GM12878 (cell line): ENCODE measurements at regions not wholly inside any gene's neighbourhood (a gene's known extent, or its start where the extent isn't known, plus 50 kb on each side); places are given as distances from the start of the nearest gene placed in this dataset.

Source experiments
- ATAC-seq: fragments of 200-7000 bp; cut with Tn5 transposase; 3 replicates; pipeline ENCODE4 v1.9.1; 2020; ENCODE audit warnings: mild to moderate bottlenecking, moderate library complexity
- BruUV-seq: library from RNA; stranded (reverse); fragments of 400-500 nt; replicated peaks from 2 replicates; lab custom pipeline; 2021; lab: Mats Ljungman, UMichigan
- CTCF ChIA-PET: fragments of 300-600 bp; sonication (Branson Sonifier 250); formaldehyde crosslinking; extraction: SDS; loops from one replicate; lab custom pipeline; 2021; ENCODE audit warnings: inconsistent platforms; lab: Yijun Ruan, JAX
- POLR2A ChIA-PET: fragments of 350-600 bp; formaldehyde crosslinking; extraction: SDS; loops from one replicate; lab custom pipeline; 2021; ENCODE audit warnings: inconsistent platforms; lab: Charles Lee
- RAD21 ChIA-PET: fragments of 300-600 bp; sonication (Branson Sonifier 250); formaldehyde crosslinking; loops from one replicate; lab custom pipeline; 2023; ENCODE audit warnings: antibody characterized with exemption; ENCODE audit not compliant: unreplicated experiment; lab: Charles Lee
- SMC1A ChIA-PET: fragments of 300-600 bp; sonication (Branson Sonifier 250); formaldehyde crosslinking; loops from one replicate; lab custom pipeline; 2023; ENCODE audit not compliant: unreplicated experiment, uncharacterized antibody; lab: Charles Lee
- DNase-seq: peaks from one replicate; pipeline ENCODE4 v3.0.0-alpha.2; 2011; ENCODE audit warnings: low read depth, low spot score
- FAIRE-seq: peaks from 3 replicates; lab custom pipeline; 2011; peaks lifted over from hg19 to GRCh38; lab: Jason Lieb, UNC
- H2AFZ ChIP-seq: 2 replicates; pipeline ENCODE4 v1.6.0; 2011; ENCODE audit warnings: low read depth, low read length, control low read depth; ENCODE audit not compliant: control insufficient read depth
- H3K27ac ChIP-seq: 2 replicates; pipeline ENCODE4 v1.5.1; 2011; ENCODE audit warnings: control low read depth; ENCODE audit not compliant: control insufficient read depth, insufficient read depth
- H3K27me3 ChIP-seq, 2 experiments: replicated peaks in 1 of 2; 2 replicates each; pipeline versions ENCODE4 v1.6.0 to v1.6.1; 2011; ENCODE audit warnings: low read length in 1 of 2; ENCODE audit not compliant: control insufficient read depth in 2 of 2, insufficient read depth in 2 of 2
- H3K36me3 ChIP-seq, 2 experiments: 2 replicates each; pipeline ENCODE4 v1.5.1; 2011; ENCODE audit warnings: low read length in 1 of 2; ENCODE audit not compliant: control insufficient read depth in 2 of 2, insufficient read depth in 2 of 2
- H3K4me1 ChIP-seq: 2 replicates; pipeline ENCODE4 v1.6.1; 2011; ENCODE audit warnings: mild to moderate bottlenecking, low read length, moderate library complexity, mixed read lengths; ENCODE audit not compliant: control insufficient read depth, insufficient read depth
- H3K4me2 ChIP-seq: 2 replicates; pipeline ENCODE4 v1.6.0; 2011; ENCODE audit warnings: control low read depth; ENCODE audit not compliant: control insufficient read depth, insufficient read depth
- H3K4me3 ChIP-seq: fragments of 200-600 bp; sonication (generic); 2 replicates; pipeline ENCODE4 v1.5.1; 2016
- H3K79me2 ChIP-seq: 2 replicates; pipeline ENCODE4 v1.6.0; 2011; ENCODE audit warnings: low read length; ENCODE audit not compliant: control insufficient read depth, insufficient read depth
- H3K9ac ChIP-seq: 2 replicates; pipeline ENCODE4 v1.8.0; 2011; ENCODE audit warnings: low read length, control low read depth, mixed read lengths; ENCODE audit not compliant: control insufficient read depth, insufficient read depth
- H3K9me3 ChIP-seq: replicated peaks from 3 replicates; pipeline ENCODE4 v1.5.1; 2011; ENCODE audit warnings: mild to moderate bottlenecking, low read length; ENCODE audit not compliant: control insufficient read depth, insufficient read depth
- H4K20me1 ChIP-seq: 2 replicates; pipeline ENCODE4 v1.6.0; 2011; ENCODE audit not compliant: control insufficient read depth, insufficient read depth
- BHLHE40 ChIP-seq, 2 experiments: fragments of 450-650 bp in 1 of 2; IDR thresholded peaks; 2 replicates each; pipeline ENCODE4 v1.6.1; 2011 to 2017; ENCODE audit warnings: low read depth in 2 of 2, borderline replicate concordance in 1 of 2, improper control_type of control experiment in 1 of 2, low read length in 1 of 2, mild to moderate bottlenecking in 1 of 2
- CBX3 ChIP-seq: fragments of 200-600 bp; sonication (generic); IDR thresholded peaks from 2 replicates; pipeline ENCODE4 v1.6.1; 2016; ENCODE audit warnings: low read depth, borderline replicate concordance
- CBX5 ChIP-seq: sonication (generic); IDR thresholded peaks from 2 replicates; pipeline ENCODE4 v1.6.1; 2016; ENCODE audit warnings: low read depth, moderate library complexity, mild to moderate bottlenecking, inconsistent platforms
- CHD2 ChIP-seq: IDR thresholded peaks from 2 replicates; pipeline ENCODE4 v1.6.1; 2011; ENCODE audit warnings: low read depth, low read length, improper control_type of control experiment, borderline replicate concordance
- DPF2 ChIP-seq: fragments of 450-650 bp; IDR thresholded peaks from 2 replicates; pipeline ENCODE4 v1.6.1; 2017; ENCODE audit warnings: mild to moderate bottlenecking
- GATAD2B ChIP-seq: fragments of 450-650 bp; conservative IDR thresholded peaks from 2 replicates; pipeline ENCODE4 v1.6.1; 2017; ENCODE audit warnings: low read depth, mild to moderate bottlenecking, moderate library complexity
- LARP7 ChIP-seq: fragments of 450-650 bp; IDR thresholded peaks from 2 replicates; pipeline ENCODE4 v1.6.1; 2017; ENCODE audit warnings: mild to moderate bottlenecking
- MTA2 ChIP-seq: fragments of 450-650 bp; IDR thresholded peaks from 2 replicates; pipeline ENCODE4 v1.6.1; 2016; ENCODE audit warnings: low read depth, mild to moderate bottlenecking, moderate library complexity
- PAX8 ChIP-seq: fragments of 450-650 bp; IDR thresholded peaks from 2 replicates; pipeline ENCODE4 v1.6.1; 2017; ENCODE audit warnings: mild to moderate bottlenecking, moderate library complexity
- PKNOX1 ChIP-seq: fragments of 450-650 bp; IDR thresholded peaks from 2 replicates; pipeline ENCODE4 v1.6.1; 2016; ENCODE audit warnings: mild to moderate bottlenecking
- SIN3A ChIP-seq: IDR thresholded peaks from 2 replicates; pipeline ENCODE4 v1.6.1; 2012; ENCODE audit warnings: low read depth, low read length, improper control_type of control experiment
- SREBF2 ChIP-seq: IDR thresholded peaks from 2 replicates; pipeline ENCODE4 v1.6.1; 2012; ENCODE audit warnings: mild to moderate bottlenecking, low read length
- TAF1 ChIP-seq: IDR thresholded peaks from 2 replicates; pipeline ENCODE4 v1.6.1; 2011; ENCODE audit warnings: mild to moderate bottlenecking, low read depth, low read length, borderline replicate concordance
- TCF7 ChIP-seq: IDR thresholded peaks from 2 replicates; pipeline ENCODE4 v1.6.1; 2014; ENCODE audit warnings: antibody characterized with exemption, borderline replicate concordance
- YY1 ChIP-seq: IDR thresholded peaks from 2 replicates; pipeline ENCODE4 v1.6.1; 2011; ENCODE audit warnings: low read depth, mild to moderate bottlenecking, low read length
- ZNF622 ChIP-seq: fragments of 450-650 bp; IDR thresholded peaks from 2 replicates; pipeline ENCODE4 v1.6.1; 2017; ENCODE audit warnings: mild to moderate bottlenecking, inconsistent platforms
- WGBS: methylation state at CpG from one replicate; pipeline ENCODE4 v1.1.6; 2016; ENCODE audit warnings: low lambda C conversion rate; ENCODE audit not compliant: insufficient replicate concordance, insufficient coverage; ENCODE audit errors: missing lambda C conversion rate; 5-methylcytosine and 5-hydroxymethylcytosine counted together
- in situ Hi-C: fragments of 300-500 bp; cut with MboI; formaldehyde crosslinking; loops from 9 replicates; pipeline ENCODE4 v1.14.3; 2018; ENCODE audit warnings: mixed read lengths
- intact Hi-C: fragments of 100-400 bp; cut with micrococcal nuclease; formaldehyde crosslinking; loops from one replicate; pipeline ENCODE4 v1.14.2; 2022; ENCODE audit not compliant: unreplicated experiment
- TF ChIP-seq, protein P1 (sequence below): IDR thresholded peaks from 2 replicates; pipeline ENCODE4 v1.6.1; 2012; ENCODE audit warnings: low read depth, low read length, improper control_type of control experiment
- TF ChIP-seq, protein P2 (sequence below): IDR thresholded peaks from 2 replicates; pipeline ENCODE4 v1.6.1; 2011; ENCODE audit warnings: low read depth, mild to moderate bottlenecking, low read length, moderate library complexity, borderline replicate concordance; ENCODE audit errors: extremely low read depth

DNA sequence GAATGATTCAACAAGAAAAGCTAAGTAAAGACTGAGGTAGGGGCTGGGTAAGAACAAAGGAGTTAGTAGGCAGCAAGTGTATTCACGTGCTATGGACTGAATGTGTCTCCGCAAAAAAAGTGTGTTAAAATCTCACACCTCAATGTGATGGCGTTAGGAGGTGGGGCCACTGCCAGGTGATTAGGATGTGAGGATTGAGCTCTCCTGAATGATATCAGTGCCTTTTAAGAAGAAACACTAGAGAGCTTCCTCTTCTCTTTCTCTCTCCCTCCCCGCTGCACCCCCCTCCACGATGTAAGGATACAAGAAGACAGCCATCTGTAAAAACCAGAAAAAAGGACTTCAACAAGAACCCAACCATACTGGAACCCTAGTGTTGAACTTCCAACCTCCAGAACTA lies 396.1 kb upstream of the PLXNA2 start:
- RAD21 ChIA-PET = no interaction called here
- WGBS = 46% methylated on average over 5 of the region's 5 CpGs
- no TSS peak for BruUV-seq
- DNase-seq (no peak), ATAC-seq (no peak), FAIRE-seq (no peak)
- no peaks in the 10 kb centered on the region for H3K27me3 ChIP-seq
- H4K20me1 ChIP-seq = no peaks in the 10 kb centered on the region
- H3K36me3 ChIP-seq = no peaks in the 10 kb centered on the region
- CTCF ChIA-PET = interaction anchor here (1.8 kb wide), 1 partner anchor 12 kb away, joined by 7 read pairs; no protein-coding TSS in a partner anchor
- H3K27ac ChIP-seq = no peak overlapping the region
- no peak overlapping the region for H3K4me3 ChIP-seq
- H3K9ac ChIP-seq = no peak overlapping the region
- intact Hi-C loops = no loop called here
- POLR2A ChIA-PET = no interaction called here
- H3K9me3 ChIP-seq = no peaks in the 10 kb centered on the region
- peaks cover 5% of the 10 kb centered on the region; the same call in 1 of the 2 replicates for H3K4me1 ChIP-seq
- H3K79me2 ChIP-seq = no peaks in the 10 kb centered on the region
- SMC1A ChIA-PET = no interaction called here
- H2AFZ ChIP-seq = no peak overlapping the region
- in situ Hi-C loops = no loop called here
- no peak for TF ChIP-seq YY1
- no peak for TF ChIP-seq PAX8
- no peak for TF ChIP-seq BHLHE40 (IDR thresholded peaks at IDR 0.05; ENCODE audit: borderline replicate concordance in 1 of 2, low read depth in 2 of 2, low read length in 1 of 2)
- TF ChIP-seq MTA2 = no peak
- no peak for TF ChIP-seq CHD2
- no peak for TF ChIP-seq TCF7
- TF ChIP-seq ZNF622 = no peak
- no peak for TF ChIP-seq CBX5
- no peak for TF ChIP-seq LARP7
- no peak for TF ChIP-seq SREBF2
- TF ChIP-seq, protein P1, sequence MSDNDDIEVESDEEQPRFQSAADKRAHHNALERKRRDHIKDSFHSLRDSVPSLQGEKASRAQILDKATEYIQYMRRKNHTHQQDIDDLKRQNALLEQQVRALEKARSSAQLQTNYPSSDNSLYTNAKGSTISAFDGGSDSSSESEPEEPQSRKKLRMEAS = no peak
- no peak for TF ChIP-seq DPF2
- no peak for TF ChIP-seq SIN3A
- TF ChIP-seq GATAD2B = no peak
- TF ChIP-seq TAF1 = no peak
- TF ChIP-seq PKNOX1 = no peak
- TF ChIP-seq, protein P2, sequence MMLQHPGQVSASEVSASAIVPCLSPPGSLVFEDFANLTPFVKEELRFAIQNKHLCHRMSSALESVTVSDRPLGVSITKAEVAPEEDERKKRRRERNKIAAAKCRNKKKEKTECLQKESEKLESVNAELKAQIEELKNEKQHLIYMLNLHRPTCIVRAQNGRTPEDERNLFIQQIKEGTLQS = no peak
- no peak for TF ChIP-seq CBX3
- TF ChIP-seq, all 136 proteins: peak for 0
- no peak overlapping the region for H3K4me2 ChIP-seq
